Endodermal cell (in vitro differentiated cells): ENCODE measurements at regions not wholly inside any gene's neighbourhood (a gene's known extent, or its start where the extent isn't known, plus 50 kb on each side); places are given as distances from the start of the nearest gene placed in this dataset.

Experiments
- DNase-seq: peaks from one replicate; pipeline ENCODE4 v3.0.0-alpha.2; 2017
- H3K27ac ChIP-seq: 2 replicates; pipeline ENCODE4 v1.5.1; 2013; ENCODE audit warnings: mild to moderate bottlenecking, low read depth, low read length, moderate library complexity
- H3K27me3 ChIP-seq: 2 replicates; pipeline ENCODE4 v1.6.1; 2013; ENCODE audit warnings: mild to moderate bottlenecking, low read length, moderate library complexity; ENCODE audit not compliant: insufficient read depth, control insufficient read depth, poor library complexity, severe bottlenecking
- H3K36me3 ChIP-seq: 2 replicates; pipeline ENCODE4 v1.7.0; 2013; ENCODE audit warnings: mild to moderate bottlenecking, low read length, moderate library complexity; ENCODE audit not compliant: control insufficient read depth, insufficient read depth
- H3K4me1 ChIP-seq: one replicate; pipeline ENCODE4 v1.7.0; 2013; ENCODE audit warnings: low read length; ENCODE audit not compliant: control insufficient read depth, insufficient read depth
- H3K4me3 ChIP-seq: 2 replicates; pipeline ENCODE4 v1.5.1; 2013; ENCODE audit warnings: mild to moderate bottlenecking, low read length, moderate library complexity
- H3K9ac ChIP-seq: 2 replicates; pipeline ENCODE4 v1.6.1; 2013; ENCODE audit warnings: mild to moderate bottlenecking, low read length, moderate library complexity; ENCODE audit not compliant: poor library complexity, severe bottlenecking; ENCODE audit errors: extremely low read depth
- H3K9me3 ChIP-seq: 2 replicates; pipeline ENCODE4 v1.6.1; 2013; ENCODE audit warnings: mild to moderate bottlenecking, low read length, moderate library complexity; ENCODE audit not compliant: control insufficient read depth
- H3K27ac Mint-ChIP-seq: 2 replicates; pipeline ENCODE4 v1.8.0; 2020; ENCODE audit warnings: mixed read lengths
- H3K27me3 Mint-ChIP-seq: 2 replicates; pipeline ENCODE4 v1.8.0; 2021; ENCODE audit warnings: mild to moderate bottlenecking, mixed read lengths; ENCODE audit not compliant: insufficient read depth
- H3K36me3 Mint-ChIP-seq: 2 replicates; pipeline ENCODE4 v1.8.0; 2020; ENCODE audit warnings: low read depth, mixed read lengths
- H3K4me1 Mint-ChIP-seq: 2 replicates; pipeline ENCODE4 v1.8.0; 2020; ENCODE audit warnings: mixed read lengths
- H3K4me3 Mint-ChIP-seq: 2 replicates; pipeline ENCODE4 v1.8.0; 2020; ENCODE audit warnings: mild to moderate bottlenecking, moderate library complexity, mixed read lengths
- H3K9me3 Mint-ChIP-seq: 2 replicates; pipeline ENCODE4 v1.8.0; 2020; ENCODE audit warnings: mild to moderate bottlenecking, mixed read lengths
- WGBS, 2 experiments: methylation state at CpG; one replicate each; pipeline versions ENCODE4 v1.1.5 to v1.1.7; 2013; ENCODE audit warnings: missing lambda C conversion rate in 2 of 2, mixed read lengths in 1 of 2; ENCODE audit not compliant: insufficient coverage in 1 of 2, insufficient read length in 1 of 2; 5-methylcytosine and 5-hydroxymethylcytosine counted together
- TF ChIP-seq, protein P1 (sequence below): fragments of 200-600 bp; sonication (generic); conservative IDR thresholded peaks from 2 replicates; pipeline ENCODE4 v1.5.0; 2021; ENCODE audit warnings: antibody characterized with exemption, mild to moderate bottlenecking

DNA sequence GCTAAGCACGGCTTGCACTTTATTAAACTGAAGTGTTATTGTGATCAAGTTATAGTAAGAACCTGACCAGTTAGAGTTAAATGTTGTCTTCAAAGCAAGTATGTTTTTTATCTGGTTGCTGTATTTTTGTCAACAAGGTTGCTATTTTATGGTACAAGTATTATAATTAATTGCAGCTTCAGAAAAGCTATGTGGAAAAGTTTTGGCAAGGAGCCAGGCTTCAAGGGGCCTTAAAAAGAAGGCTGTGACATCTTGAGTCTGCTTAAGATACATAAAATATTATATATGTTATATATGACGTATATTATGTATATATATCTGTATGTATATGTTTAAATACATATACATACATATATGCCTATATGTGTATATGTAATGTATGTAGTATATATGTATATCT is 1461.2 kb upstream of the CDH8 start:
- no peak overlapping the region for H3K9ac ChIP-seq
- H3K27me3 ChIP-seq, result no peaks in the 10 kb centered on the region
- Mint-ChIP-seq H3K27me3 (no peaks in the 10 kb centered on the region), H3K4me1 (no peaks in the 10 kb centered on the region), H3K36me3 (no peaks in the 10 kb centered on the region), H3K27ac (no peak overlapping the region), H3K4me3 (no peak overlapping the region), H3K9me3 (no peaks in the 10 kb centered on the region)
- H3K4me3 ChIP-seq, result no peak overlapping the region
- H3K9me3 ChIP-seq, result no peaks in the 10 kb centered on the region
- 91 to 100% methylated on average over 1 of the region's 2 CpGs for WGBS, 2 experiments
- TF ChIP-seq, protein P1, sequence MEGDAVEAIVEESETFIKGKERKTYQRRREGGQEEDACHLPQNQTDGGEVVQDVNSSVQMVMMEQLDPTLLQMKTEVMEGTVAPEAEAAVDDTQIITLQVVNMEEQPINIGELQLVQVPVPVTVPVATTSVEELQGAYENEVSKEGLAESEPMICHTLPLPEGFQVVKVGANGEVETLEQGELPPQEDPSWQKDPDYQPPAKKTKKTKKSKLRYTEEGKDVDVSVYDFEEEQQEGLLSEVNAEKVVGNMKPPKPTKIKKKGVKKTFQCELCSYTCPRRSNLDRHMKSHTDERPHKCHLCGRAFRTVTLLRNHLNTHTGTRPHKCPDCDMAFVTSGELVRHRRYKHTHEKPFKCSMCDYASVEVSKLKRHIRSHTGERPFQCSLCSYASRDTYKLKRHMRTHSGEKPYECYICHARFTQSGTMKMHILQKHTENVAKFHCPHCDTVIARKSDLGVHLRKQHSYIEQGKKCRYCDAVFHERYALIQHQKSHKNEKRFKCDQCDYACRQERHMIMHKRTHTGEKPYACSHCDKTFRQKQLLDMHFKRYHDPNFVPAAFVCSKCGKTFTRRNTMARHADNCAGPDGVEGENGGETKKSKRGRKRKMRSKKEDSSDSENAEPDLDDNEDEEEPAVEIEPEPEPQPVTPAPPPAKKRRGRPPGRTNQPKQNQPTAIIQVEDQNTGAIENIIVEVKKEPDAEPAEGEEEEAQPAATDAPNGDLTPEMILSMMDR, result no peak
- no peak overlapping the region for H3K27ac ChIP-seq
- no peaks in the 10 kb centered on the region for H3K36me3 ChIP-seq
- no peak for DNase-seq
- H3K4me1 ChIP-seq, result no peaks in the 10 kb centered on the region

DNA sequence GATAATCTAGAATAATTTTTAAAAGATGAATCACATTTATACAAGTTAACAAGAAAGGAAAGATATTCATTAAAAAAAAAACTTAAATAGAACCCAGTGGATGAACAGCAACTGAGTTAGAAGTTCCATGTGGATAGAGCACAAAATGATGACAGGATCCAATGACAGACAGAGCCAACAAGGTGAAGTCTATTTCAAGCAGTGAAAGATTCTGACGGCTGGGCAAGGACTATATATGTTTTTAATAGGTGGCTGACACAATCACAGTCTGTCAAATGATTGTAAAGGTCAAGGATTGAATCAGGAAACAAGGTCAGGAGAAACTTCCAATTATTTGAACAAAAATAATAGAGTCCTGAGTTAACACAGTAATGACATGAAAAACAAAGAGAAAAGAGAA is 1460.0 kb upstream of the CDH8 start:
- H3K27ac Mint-ChIP-seq, result no peak overlapping the region
- TF ChIP-seq, protein P1, result no peak
- Histone ChIP-seq H3K9me3 (no peaks in the 10 kb centered on the region), H3K27me3 (no peaks in the 10 kb centered on the region), H3K27ac (no peak overlapping the region), H3K36me3 (no peaks in the 10 kb centered on the region), H3K4me3 (no peak overlapping the region), H3K4me1 (no peaks in the 10 kb centered on the region), H3K9ac (no peak overlapping the region)
- no peaks in the 10 kb centered on the region for H3K27me3 Mint-ChIP-seq
- H3K4me3 Mint-ChIP-seq, result no peak overlapping the region
- no peak for DNase-seq
- no peaks in the 10 kb centered on the region for H3K9me3 Mint-ChIP-seq
- 93% methylated on average over 1 of the region's 1 CpG; no CpG with 5 or more reads in 1 of the 2 experiments for WGBS, 2 experiments
- no peaks in the 10 kb centered on the region for H3K36me3 Mint-ChIP-seq
- H3K4me1 Mint-ChIP-seq, result no peaks in the 10 kb centered on the region

GRCh38 chr16:63488955-63489354 is 1452.7 kb upstream of the CDH8 start:
- H3K4me3 Mint-ChIP-seq, result no peak overlapping the region
- no peaks in the 10 kb centered on the region for H3K27me3 Mint-ChIP-seq
- TF ChIP-seq, protein P1, result no peak
- Histone ChIP-seq H3K36me3 (no peaks in the 10 kb centered on the region), H3K27ac (no peak overlapping the region), H3K4me1 (no peaks in the 10 kb centered on the region), H3K4me3 (no peak overlapping the region), H3K9me3 (no peaks in the 10 kb centered on the region), H3K27me3 (no peaks in the 10 kb centered on the region), H3K9ac (no peak overlapping the region)
- H3K4me1 Mint-ChIP-seq, result no peaks in the 10 kb centered on the region
- no peak for DNase-seq
- no peaks in the 10 kb centered on the region for H3K36me3 Mint-ChIP-seq
- H3K9me3 Mint-ChIP-seq, result no peaks in the 10 kb centered on the region
- H3K27ac Mint-ChIP-seq, result no peak overlapping the region
